ENCODE measurements at regions not wholly inside any gene's neighbourhood (a gene's known extent, or its start where the extent isn't known, plus 50 kb on each side); places are given as distances from the start of the nearest gene placed in this dataset.

DNA sequence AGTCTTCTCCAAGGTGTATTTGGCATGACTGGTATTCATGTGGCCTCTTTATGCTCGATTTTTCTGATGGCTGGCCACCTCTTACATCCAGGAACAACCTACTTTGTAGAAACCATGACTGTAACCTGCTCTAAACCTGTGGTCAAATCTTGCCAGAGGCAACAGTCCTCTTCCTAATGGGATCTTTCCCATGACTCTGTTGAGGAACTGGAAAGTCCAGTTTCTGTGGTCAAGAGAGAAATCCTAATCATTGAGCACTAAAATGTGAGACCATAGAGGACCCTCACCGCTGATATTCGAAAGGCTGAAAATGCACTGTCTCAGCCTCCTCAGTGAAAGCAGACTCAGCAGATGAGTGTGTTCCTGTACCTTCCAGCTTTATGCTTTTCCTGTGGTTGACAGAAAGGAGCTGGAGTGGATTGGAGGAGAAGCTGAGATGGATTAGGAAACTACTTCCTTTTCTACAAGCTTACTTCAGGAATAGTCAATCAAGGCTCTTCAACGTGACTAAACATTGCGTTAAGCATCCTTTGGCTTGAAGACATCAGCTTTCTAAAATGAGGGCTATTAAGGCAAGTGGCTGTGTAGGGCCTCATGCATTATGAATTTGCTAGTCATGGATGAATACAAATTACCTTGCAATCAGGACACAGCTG is 69.7 kb upstream of the DAPK1 start:
- DNase-seq: no peak

DNA sequence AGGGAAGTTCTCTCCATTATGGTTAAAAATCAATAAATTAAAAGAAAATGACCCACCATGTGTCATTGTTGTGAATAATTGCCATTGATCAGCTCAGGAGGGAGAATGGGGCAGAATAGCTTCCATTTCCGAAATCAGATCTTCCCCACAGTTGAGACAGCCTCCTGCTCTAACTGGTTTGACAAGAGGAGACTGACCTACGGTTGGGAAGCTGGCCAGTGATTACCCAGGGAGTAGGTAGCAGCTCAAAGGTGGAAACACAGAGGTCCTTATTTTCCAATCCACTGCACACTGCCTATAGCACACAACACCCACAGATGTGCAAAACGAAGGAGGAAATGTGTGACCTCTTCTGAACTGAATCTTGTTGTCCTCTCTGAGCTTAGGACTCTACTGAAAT is 69.0 kb upstream of the DAPK1 start:
- DNase-seq: no peak

DNA sequence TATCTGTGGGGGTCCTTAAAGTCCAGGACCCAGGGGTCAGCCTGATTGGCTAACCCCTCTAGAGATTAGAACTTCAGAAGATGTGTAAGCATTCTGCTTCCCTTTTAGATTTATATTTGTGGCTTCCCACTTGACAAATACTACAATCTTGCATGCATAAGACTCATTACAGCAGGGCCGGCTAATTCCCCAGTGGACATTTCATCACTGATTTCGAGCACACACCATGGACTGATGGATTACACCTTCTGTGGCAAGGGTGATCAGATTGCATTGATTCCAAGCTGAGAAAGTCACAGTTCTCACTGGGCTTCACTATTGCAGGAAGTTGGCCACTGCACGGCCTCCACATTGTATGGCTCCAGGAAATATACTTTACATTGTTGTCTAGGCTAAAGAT is 65.8 kb upstream of the DAPK1 start:
- no peak for DNase-seq

DNA sequence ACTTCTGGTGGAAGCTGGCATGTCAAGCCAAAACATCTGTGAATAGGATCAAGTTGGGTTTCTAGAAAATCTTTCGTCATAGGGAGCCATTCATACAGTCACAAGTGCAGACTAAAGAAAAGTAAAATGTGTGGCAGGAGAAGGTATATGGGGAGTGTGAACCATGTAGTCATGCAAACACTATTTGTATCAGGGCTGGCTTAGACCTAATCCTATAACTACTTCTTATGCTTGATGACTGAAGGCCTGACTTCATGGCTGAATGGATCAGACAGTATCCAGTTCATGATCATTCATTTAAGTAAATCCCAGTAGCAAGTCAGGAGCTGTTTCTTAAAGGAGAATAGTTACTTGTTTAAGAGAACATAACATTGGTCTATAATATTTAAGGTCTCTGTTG is 63.8 kb upstream of the DAPK1 start:
- no peak for DNase-seq

DNA sequence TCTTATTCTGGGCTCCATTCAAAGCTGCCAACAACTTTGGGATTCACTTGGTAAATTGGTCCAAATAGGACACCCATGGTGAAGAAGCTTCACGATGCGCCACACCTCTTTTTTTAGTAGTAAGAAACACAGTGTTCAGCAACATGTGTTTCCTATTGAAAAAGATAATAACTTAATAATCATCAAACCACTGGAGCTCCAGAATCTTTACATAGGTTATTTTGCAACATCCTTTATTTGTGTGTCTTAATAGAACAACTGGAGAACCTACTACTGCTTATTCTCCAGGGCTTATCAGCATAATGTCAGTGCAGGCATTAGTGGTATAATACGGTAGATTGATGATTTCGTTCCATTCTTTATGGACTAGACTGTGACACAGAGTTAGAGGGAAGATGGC is 63.3 kb upstream of the DAPK1 start:
- DNase-seq: no peak

- no peak for DNase-seq
Observed at GRCh38 chr9:87435189-87435880, 62.3 kb upstream of the DAPK1 start.

- DNase-seq: no peak
Observed at GRCh38 chr9:87436716-87437115, 61.0 kb upstream of the DAPK1 start.

GRCh38 chr9:87437966-87438365 is 59.7 kb upstream of the DAPK1 start:
- DNase-seq: no peak

DNA sequence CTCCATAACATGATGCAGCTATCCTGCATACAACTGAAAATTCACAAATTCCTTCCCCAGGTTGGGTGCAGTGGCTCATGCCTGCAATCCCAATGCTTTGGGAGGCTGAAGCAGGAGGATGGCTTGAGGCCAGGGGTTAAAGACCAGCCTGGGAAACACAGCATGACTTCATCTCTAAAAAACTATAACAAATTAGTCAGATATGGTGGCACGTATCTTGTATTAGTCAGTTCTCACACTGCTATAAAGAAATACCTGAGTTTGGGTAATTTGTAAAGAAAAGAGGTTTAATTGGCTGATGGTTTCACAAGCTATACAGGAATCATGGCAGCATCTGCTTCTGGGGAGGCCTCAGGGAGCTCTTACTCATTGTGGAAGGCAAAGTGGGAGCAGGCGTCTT is 56.4 kb upstream of the DAPK1 start:
- no peak for DNase-seq

DNA sequence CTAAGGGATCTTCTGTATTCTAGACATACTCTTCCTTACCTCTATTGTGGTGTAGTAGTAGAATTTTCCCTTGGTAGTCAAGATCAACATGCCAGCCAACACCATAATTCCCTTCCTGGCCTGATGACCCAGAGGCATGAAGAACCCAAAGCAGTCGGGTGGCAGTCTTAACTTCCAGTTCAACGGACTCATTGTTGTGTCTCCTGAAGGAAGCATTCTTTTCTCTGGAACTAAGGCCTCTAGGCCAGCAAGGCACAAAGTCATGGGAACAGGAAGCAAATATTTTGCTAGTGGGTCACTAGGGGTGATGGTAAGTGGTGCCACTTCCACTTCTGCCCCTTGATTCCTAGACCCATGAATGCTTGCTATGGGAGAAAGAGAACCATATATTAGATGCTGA is 55.2 kb upstream of the DAPK1 start:
- no peak for DNase-seq

GRCh38 chr9:87443006-87443405 is 54.7 kb upstream of the DAPK1 start:
- DNase-seq: no peak

DNA sequence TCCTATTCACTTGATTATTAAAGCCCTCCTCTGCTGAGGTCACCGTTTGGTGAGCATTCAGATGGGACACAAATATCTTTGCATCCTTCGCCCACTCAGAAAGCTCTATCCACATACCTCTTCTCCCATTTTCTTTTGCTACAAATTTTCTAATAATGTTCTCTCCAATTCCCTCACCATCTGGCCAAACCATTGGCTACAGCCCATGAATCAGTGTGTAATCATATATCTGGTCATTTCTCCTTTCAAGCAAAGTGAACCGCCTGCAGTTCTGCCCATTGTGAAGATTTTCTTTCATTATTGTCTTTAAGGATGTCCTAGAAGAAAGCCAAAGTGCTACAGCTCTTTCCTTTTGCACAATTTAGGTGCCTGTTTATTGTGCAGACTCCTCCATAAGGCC is 54.2 kb upstream of the DAPK1 start:
- DNase-seq: no peak

- no peak for DNase-seq
Observed at GRCh38 chr9:87445646-87446045, 52.0 kb upstream of the DAPK1 start.

DNA sequence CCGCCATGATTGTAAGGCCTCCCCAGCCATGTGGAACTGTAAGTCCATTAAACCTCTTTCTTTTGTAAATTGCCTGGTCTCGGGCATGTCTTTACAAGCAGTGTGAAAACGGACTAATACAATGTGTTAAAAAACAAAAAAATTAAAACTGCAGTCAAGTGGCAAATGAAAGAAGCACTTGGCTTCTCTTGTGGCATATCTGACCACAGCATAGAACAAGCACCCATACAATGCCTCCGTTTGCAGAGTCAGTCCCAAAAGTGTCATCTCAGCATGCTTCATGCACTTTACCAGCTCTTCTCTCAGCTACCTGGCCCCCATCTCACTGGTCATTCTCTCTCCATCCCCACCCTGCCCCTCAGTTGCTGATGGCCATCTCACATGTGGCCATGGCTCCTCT is 51.1 kb upstream of the DAPK1 start:
- DNase-seq: no peak

GRCh38 chr9:87447547-87448432 is 49.9 kb upstream of the DAPK1 start:
- DNase-seq: no peak

All from NCI-H1694 treated with DMSO at 0.1 percent for 48 hours (cell line).